Smooth muscle cell (in vitro differentiated cells): ENCODE measurements at regions not wholly inside any gene's neighbourhood (a gene's known extent, or its start where the extent isn't known, plus 50 kb on each side); places are given as distances from the start of the nearest gene placed in this dataset.

Source experiments
- DNase-seq: peaks from one replicate; lab custom pipeline; 2025; ENCODE audit not compliant: unreplicated experiment; lab: John Stamatoyannopoulos, UW
- H2AFZ ChIP-seq: fragments of 200-600 bp; sonication (generic); 2 replicates; pipeline ENCODE4 v1.6.0; 2016; ENCODE audit warnings: antibody characterized with exemption, low read depth, mild to moderate bottlenecking
- H3F3A ChIP-seq: fragments of 200-600 bp; sonication (generic); 2 replicates; pipeline ENCODE4 v1.6.0; 2017; ENCODE audit warnings: antibody characterized with exemption, low read depth
- H3K27ac ChIP-seq: fragments of 200-600 bp; sonication (generic); 2 replicates; pipeline ENCODE4 v1.5.1; 2016; ENCODE audit warnings: low read depth, mild to moderate bottlenecking
- H3K27me3 ChIP-seq: fragments of 200-600 bp; sonication (generic); 2 replicates; pipeline ENCODE4 v1.6.1; 2016; ENCODE audit warnings: low read depth, mild to moderate bottlenecking
- H3K36me3 ChIP-seq: fragments of 200-600 bp; sonication (generic); 2 replicates; pipeline ENCODE4 v1.5.1; 2016; ENCODE audit warnings: low read depth
- H3K4me1 ChIP-seq: fragments of 200-600 bp; sonication (generic); 2 replicates; pipeline ENCODE4 v1.5.1; 2016; ENCODE audit warnings: low read depth
- H3K4me2 ChIP-seq: fragments of 200-600 bp; sonication (generic); 2 replicates; pipeline ENCODE4 v1.6.0; 2016; ENCODE audit warnings: mild to moderate bottlenecking
- H3K4me3 ChIP-seq: fragments of 200-600 bp; sonication (generic); 2 replicates; pipeline ENCODE4 v1.5.1; 2016; ENCODE audit warnings: mild to moderate bottlenecking
- H3K79me2 ChIP-seq: fragments of 200-600 bp; sonication (generic); 2 replicates; pipeline ENCODE4 v1.6.0; 2016; ENCODE audit warnings: low read depth, mild to moderate bottlenecking
- H3K9ac ChIP-seq: fragments of 200-600 bp; sonication (generic); 2 replicates; pipeline ENCODE4 v1.6.0; 2016; ENCODE audit warnings: low read depth
- H3K9me3 ChIP-seq: fragments of 200-600 bp; sonication (generic); replicated peaks from 2 replicates; pipeline ENCODE4 v1.5.1; 2016; ENCODE audit warnings: low read depth
- H4K20me1 ChIP-seq: fragments of 200-600 bp; sonication (generic); 2 replicates; pipeline ENCODE4 v1.6.0; 2016; ENCODE audit warnings: low read depth
- WGBS: methylation state at CpG from one replicate; pipeline ENCODE4 v1.1.7; 2016; ENCODE audit warnings: low lambda C conversion rate; 5-methylcytosine and 5-hydroxymethylcytosine counted together
- TF ChIP-seq, protein P1 (sequence below): fragments of 200-600 bp; sonication (generic); IDR thresholded peaks from 2 replicates; pipeline ENCODE4 v1.5.1; 2017; ENCODE audit warnings: borderline replicate concordance, mild to moderate bottlenecking, antibody characterized with exemption; ENCODE audit not compliant: insufficient read depth, poor library complexity, severe bottlenecking

DNA sequence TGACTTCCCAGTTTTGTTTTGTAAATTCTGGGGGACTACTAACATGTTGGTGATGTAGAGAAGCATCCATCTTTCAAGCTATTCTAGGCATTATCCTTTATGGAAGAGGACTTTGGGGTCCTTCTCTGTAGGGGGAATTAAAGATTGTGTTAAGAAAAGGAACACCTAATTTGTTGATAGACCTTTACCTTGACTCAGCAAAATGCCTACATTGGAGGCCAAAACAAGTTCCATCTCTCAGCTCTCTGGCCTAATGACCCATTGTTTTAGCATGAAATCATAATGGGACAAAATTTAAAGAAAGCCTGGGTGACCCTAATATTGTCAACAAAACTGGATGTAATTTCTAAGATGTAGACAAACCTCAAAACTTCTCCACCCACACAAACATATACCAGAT, 465.3 kb upstream of the SOX9 start:
- TF ChIP-seq, protein P1, sequence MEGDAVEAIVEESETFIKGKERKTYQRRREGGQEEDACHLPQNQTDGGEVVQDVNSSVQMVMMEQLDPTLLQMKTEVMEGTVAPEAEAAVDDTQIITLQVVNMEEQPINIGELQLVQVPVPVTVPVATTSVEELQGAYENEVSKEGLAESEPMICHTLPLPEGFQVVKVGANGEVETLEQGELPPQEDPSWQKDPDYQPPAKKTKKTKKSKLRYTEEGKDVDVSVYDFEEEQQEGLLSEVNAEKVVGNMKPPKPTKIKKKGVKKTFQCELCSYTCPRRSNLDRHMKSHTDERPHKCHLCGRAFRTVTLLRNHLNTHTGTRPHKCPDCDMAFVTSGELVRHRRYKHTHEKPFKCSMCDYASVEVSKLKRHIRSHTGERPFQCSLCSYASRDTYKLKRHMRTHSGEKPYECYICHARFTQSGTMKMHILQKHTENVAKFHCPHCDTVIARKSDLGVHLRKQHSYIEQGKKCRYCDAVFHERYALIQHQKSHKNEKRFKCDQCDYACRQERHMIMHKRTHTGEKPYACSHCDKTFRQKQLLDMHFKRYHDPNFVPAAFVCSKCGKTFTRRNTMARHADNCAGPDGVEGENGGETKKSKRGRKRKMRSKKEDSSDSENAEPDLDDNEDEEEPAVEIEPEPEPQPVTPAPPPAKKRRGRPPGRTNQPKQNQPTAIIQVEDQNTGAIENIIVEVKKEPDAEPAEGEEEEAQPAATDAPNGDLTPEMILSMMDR, result no peak
- H2AFZ ChIP-seq, result no peak overlapping the region
- H4K20me1 ChIP-seq, result no peaks in the 10 kb centered on the region
- H3K4me1 ChIP-seq, result peaks cover 5% of the 10 kb centered on the region
- no peaks in the 10 kb centered on the region for H3K79me2 ChIP-seq
- no peak for DNase-seq
- no peak overlapping the region for H3K4me3 ChIP-seq
- H3K36me3 ChIP-seq, result no peaks in the 10 kb centered on the region
- no peak overlapping the region for H3K4me2 ChIP-seq
- H3K9me3 ChIP-seq, result no peaks in the 10 kb centered on the region
- H3K27ac ChIP-seq, result no peak overlapping the region
- no peak overlapping the region for H3K9ac ChIP-seq
- no peaks in the 10 kb centered on the region for H3K27me3 ChIP-seq
- H3F3A ChIP-seq, result no peaks in the 10 kb centered on the region

GRCh38 chr17:71656964-71657858, 463.6 kb upstream of the SOX9 start:
- no peak overlapping the region for H3K9ac ChIP-seq
- no peaks in the 10 kb centered on the region for H4K20me1 ChIP-seq
- no peaks in the 10 kb centered on the region for H3K4me1 ChIP-seq
- TF ChIP-seq, protein P1, result no peak
- WGBS, result 46% methylated on average over 6 of the region's 6 CpGs
- H3K79me2 ChIP-seq, result no peaks in the 10 kb centered on the region
- no peaks in the 10 kb centered on the region for H3F3A ChIP-seq
- no peaks in the 10 kb centered on the region for H3K9me3 ChIP-seq
- no peaks in the 10 kb centered on the region for H3K36me3 ChIP-seq
- no peak overlapping the region for H3K4me3 ChIP-seq
- H3K27me3 ChIP-seq, result no peaks in the 10 kb centered on the region
- H3K4me2 ChIP-seq, result no peak overlapping the region
- no peak for DNase-seq
- no peak overlapping the region for H3K27ac ChIP-seq
- H2AFZ ChIP-seq, result no peak overlapping the region

DNA sequence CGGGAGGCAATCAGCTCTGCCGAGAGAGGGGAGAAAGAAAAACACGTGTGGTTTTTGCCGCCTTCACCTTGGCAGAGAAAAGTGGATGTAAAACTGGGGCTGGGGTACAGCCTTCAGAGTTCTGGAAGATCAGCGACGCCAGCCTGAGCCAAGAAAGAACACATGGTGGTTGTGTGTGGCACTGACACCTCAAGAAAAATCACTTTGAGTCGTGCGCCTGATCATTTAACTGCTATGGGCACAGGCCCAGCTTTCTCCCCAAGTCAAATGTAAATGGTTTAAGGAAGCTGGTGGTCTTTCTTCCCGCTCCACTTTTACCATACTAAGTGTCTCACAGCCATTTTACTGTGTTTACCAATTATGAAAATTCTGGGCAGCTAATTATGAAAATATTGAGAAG, 461.8 kb upstream of the SOX9 start:
- H3K27me3 ChIP-seq, result no peaks in the 10 kb centered on the region
- no peak overlapping the region for H3K4me2 ChIP-seq

More for the DNA sequence above, 461.8 kb upstream of the SOX9 start:
- Histone ChIP-seq H3K79me2 (no peaks in the 10 kb centered on the region), H2AFZ (no peak overlapping the region), H4K20me1 (no peaks in the 10 kb centered on the region), H3K9ac (no peak overlapping the region), H3K36me3 (no peaks in the 10 kb centered on the region), H3K27ac (no peak overlapping the region), H3K4me1 (no peaks in the 10 kb centered on the region), H3F3A (no peaks in the 10 kb centered on the region), H3K4me3 (no peak overlapping the region), H3K9me3 (no peaks in the 10 kb centered on the region)
- 90% methylated on average over 9 of the region's 9 CpGs for WGBS
- no peak for DNase-seq
- TF ChIP-seq, protein P1, result no peak
